DOHH2 (cell line): ENCODE measurements at regions not wholly inside any gene's neighbourhood (a gene's known extent, or its start where the extent isn't known, plus 50 kb on each side); places are given as distances from the start of the nearest gene placed in this dataset.

Experiments used
- H3F3A ChIP-seq: fragments of 200-600 bp; sonication (generic), shearing (Covaris generic); 2 replicates; pipeline ENCODE4 v1.6.0; 2016; ENCODE audit warnings: antibody characterized with exemption, mild to moderate bottlenecking; ENCODE audit not compliant: control insufficient read depth, insufficient read depth
- H3K27ac ChIP-seq: fragments of 200-600 bp; sonication (generic); 2 replicates; pipeline ENCODE4 v1.5.1; 2014; ENCODE audit warnings: low read depth, mild to moderate bottlenecking, low read length, moderate library complexity
- H3K27me3 ChIP-seq: fragments of 200-600 bp; sonication (generic); 2 replicates; pipeline ENCODE4 v1.6.1; 2014; ENCODE audit warnings: mild to moderate bottlenecking, low read length, mixed read lengths; ENCODE audit not compliant: control insufficient read depth
- H3K36me3 ChIP-seq: fragments of 200-600 bp; sonication (generic); 2 replicates; pipeline ENCODE4 v1.6.1; 2014; ENCODE audit warnings: mild to moderate bottlenecking, low read length, moderate library complexity, mixed read lengths; ENCODE audit not compliant: control insufficient read depth
- H3K4me1 ChIP-seq: fragments of 200-600 bp; sonication (generic); 2 replicates; pipeline ENCODE4 v1.6.1; 2014; ENCODE audit warnings: mild to moderate bottlenecking, low read length, mixed read lengths; ENCODE audit not compliant: control insufficient read depth
- H3K4me2 ChIP-seq: fragments of 200-600 bp; sonication (generic); 2 replicates; pipeline ENCODE4 v1.6.0; 2014; ENCODE audit warnings: mild to moderate bottlenecking, low read length, moderate library complexity
- H3K4me3 ChIP-seq: fragments of 200-600 bp; sonication (generic); 2 replicates; pipeline ENCODE4 v1.5.1; 2014; ENCODE audit warnings: mild to moderate bottlenecking, low read length, mixed read lengths
- H3K79me2 ChIP-seq: fragments of 200-600 bp; sonication (generic); 2 replicates; pipeline ENCODE4 v1.6.1; 2014; ENCODE audit warnings: mild to moderate bottlenecking, low read length, mixed read lengths; ENCODE audit not compliant: control insufficient read depth
- H3K9me2 ChIP-seq: fragments of 200-600 bp; sonication (generic); replicated peaks from 2 replicates; pipeline ENCODE4 v1.6.1; 2014; ENCODE audit warnings: mild to moderate bottlenecking, low read length, mixed read lengths; ENCODE audit not compliant: control insufficient read depth
- H3K9me3 ChIP-seq: fragments of 200-600 bp; sonication (generic); 2 replicates; pipeline ENCODE4 v1.6.1; 2014; ENCODE audit warnings: antibody characterized with exemption, low read length, mixed read lengths; ENCODE audit not compliant: control insufficient read depth, insufficient read depth
- H4K20me1 ChIP-seq: fragments of 200-600 bp; sonication (generic); 2 replicates; pipeline ENCODE4 v1.6.0; 2014; ENCODE audit warnings: low read depth, mild to moderate bottlenecking, antibody characterized with exemption, low read length, moderate library complexity; ENCODE audit not compliant: control insufficient read depth, insufficient read depth
- EZH2phosphoT487 ChIP-seq: fragments of 200-600 bp; sonication (generic); IDR thresholded peaks from 2 replicates; pipeline ENCODE4 v1.6.1; 2017; ENCODE audit warnings: borderline replicate concordance, mild to moderate bottlenecking, antibody characterized with exemption, low read length, moderate library complexity, mixed read lengths
- TF ChIP-seq, protein P1 (sequence below): fragments of 200-600 bp; sonication (generic); IDR thresholded peaks from one replicate; pipeline ENCODE4 v1.5.1; 2014; ENCODE audit warnings: antibody characterized with exemption, mild to moderate bottlenecking, low read depth, low read length; ENCODE audit not compliant: poor library complexity, severe bottlenecking

DNA sequence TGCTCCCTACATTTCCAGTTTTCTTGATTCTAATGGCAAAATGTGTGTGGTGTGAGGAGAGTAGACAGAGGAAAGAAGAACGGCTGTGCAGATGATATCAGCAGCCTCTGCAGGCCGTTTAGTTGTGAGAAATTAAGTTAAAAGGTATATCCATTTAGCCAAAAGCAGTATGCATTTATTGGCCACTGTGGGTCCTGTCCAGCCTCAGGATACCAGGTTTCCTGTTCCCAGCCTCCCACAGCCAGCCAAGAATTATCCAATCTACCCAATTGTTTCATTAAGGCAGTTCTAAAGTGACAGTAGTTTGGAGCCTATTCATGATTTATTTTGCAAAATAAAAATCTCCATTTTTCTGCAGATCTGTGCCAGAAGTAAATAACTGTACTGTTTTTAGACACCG is 107.5 kb downstream of the TMEM18 start:
- no peak overlapping the region for H3K27ac ChIP-seq
- no peak overlapping the region for H3K4me3 ChIP-seq
- H3K4me2 ChIP-seq: no peak overlapping the region
- H3K79me2 ChIP-seq: no peaks in the 10 kb centered on the region
- no peak for TF ChIP-seq EZH2phosphoT487
- TF ChIP-seq, protein P1, sequence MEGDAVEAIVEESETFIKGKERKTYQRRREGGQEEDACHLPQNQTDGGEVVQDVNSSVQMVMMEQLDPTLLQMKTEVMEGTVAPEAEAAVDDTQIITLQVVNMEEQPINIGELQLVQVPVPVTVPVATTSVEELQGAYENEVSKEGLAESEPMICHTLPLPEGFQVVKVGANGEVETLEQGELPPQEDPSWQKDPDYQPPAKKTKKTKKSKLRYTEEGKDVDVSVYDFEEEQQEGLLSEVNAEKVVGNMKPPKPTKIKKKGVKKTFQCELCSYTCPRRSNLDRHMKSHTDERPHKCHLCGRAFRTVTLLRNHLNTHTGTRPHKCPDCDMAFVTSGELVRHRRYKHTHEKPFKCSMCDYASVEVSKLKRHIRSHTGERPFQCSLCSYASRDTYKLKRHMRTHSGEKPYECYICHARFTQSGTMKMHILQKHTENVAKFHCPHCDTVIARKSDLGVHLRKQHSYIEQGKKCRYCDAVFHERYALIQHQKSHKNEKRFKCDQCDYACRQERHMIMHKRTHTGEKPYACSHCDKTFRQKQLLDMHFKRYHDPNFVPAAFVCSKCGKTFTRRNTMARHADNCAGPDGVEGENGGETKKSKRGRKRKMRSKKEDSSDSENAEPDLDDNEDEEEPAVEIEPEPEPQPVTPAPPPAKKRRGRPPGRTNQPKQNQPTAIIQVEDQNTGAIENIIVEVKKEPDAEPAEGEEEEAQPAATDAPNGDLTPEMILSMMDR: no peak
- H3K36me3 ChIP-seq: no peaks in the 10 kb centered on the region
- H4K20me1 ChIP-seq: no peaks in the 10 kb centered on the region
- no peaks in the 10 kb centered on the region for H3K27me3 ChIP-seq
- H3K9me3 ChIP-seq: no peaks in the 10 kb centered on the region
- no peaks in the 10 kb centered on the region for H3K4me1 ChIP-seq
- H3F3A ChIP-seq: no peaks in the 10 kb centered on the region
- no peaks in the 10 kb centered on the region for H3K9me2 ChIP-seq

DNA sequence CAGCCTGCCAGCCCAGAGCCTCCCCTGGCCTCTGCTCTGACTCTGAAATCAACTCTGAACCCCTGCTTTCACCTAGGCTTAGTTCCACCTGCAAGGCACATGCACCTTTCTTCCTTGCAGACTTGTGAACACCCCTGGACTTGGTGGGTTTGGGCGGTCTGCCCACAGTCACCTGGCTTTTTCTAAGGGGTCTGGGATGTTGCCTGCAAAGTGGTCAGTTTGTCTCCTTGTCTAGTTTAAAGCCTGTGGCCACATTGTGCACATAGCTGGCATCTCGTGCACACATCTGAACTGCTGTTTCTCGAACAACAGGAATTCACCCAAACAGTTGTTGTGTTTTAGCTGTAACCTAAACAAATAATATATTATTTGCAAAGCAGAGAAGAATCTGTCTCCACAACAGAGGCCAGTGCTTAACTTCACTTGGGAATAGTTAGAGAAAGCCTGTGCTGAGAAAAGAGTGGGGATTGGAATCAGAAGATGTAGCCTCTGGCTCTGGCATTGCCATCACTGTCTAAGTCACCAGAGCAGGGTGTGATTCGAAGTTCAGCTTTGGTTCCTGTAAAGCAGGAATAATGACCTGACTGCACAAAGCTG is 108.5 kb downstream of the TMEM18 start:
- Histone ChIP-seq H3K4me1 (no peaks in the 10 kb centered on the region), H3K4me2 (no peak overlapping the region), H3K36me3 (no peaks in the 10 kb centered on the region), H4K20me1 (no peaks in the 10 kb centered on the region), H3K9me3 (no peaks in the 10 kb centered on the region), H3K4me3 (no peak overlapping the region), H3K27me3 (no peaks in the 10 kb centered on the region), H3K79me2 (no peaks in the 10 kb centered on the region), H3K9me2 (no peaks in the 10 kb centered on the region), H3F3A (no peaks in the 10 kb centered on the region), H3K27ac (no peak overlapping the region)
- TF ChIP-seq, protein P1: no peak
- TF ChIP-seq EZH2phosphoT487: no peak

DNA sequence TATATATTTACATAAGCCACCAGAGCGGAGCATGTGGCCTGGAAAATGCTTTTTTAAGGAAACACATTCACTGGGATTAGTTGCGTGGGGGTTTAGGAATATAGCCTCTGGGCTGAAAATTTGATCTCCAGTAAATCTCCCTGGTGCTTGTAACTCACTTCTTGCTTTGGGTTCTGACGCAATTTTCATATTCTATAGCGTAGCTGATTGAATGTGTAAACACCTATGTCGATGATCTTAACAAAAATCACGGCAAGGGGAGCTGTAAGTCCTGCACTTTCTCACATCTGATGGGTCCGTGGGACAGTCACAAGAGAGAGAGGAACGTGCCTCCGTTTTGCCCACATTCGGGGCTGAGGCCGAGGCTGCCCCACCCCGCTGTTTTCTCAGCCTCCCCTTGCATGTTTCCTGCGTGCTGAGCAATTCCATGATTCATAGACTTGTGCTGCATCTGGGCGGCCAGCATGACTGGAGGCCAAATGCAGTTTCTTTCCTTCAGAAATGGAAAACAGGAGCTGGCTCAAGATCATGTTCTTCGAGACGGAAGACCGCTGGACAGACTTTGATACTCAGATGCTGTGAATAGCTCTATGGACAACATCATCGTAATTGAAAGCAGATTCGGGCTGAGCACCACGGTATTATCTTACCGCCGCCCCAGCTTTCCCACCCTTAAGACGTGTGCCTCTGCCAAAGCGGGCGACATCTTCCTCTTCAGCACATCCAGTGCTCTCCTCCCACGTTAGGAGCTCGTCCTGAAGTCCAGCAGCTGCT is 109.2 kb downstream of the TMEM18 start:
- Histone ChIP-seq H3K9me3 (no peaks in the 10 kb centered on the region), H3K4me1 (no peaks in the 10 kb centered on the region), H3F3A (no peaks in the 10 kb centered on the region), H3K79me2 (no peaks in the 10 kb centered on the region), H3K27me3 (no peaks in the 10 kb centered on the region), H4K20me1 (no peaks in the 10 kb centered on the region), H3K4me3 (no peak overlapping the region), H3K9me2 (no peaks in the 10 kb centered on the region), H3K36me3 (no peaks in the 10 kb centered on the region), H3K27ac (no peak overlapping the region), H3K4me2 (no peak overlapping the region)
- no peak for TF ChIP-seq EZH2phosphoT487
- TF ChIP-seq, protein P1: no peak
